IMR-90 (cell line): ENCODE measurements at regions not wholly inside any gene's neighbourhood (a gene's known extent, or its start where the extent isn't known, plus 50 kb on each side); places are given as distances from the start of the nearest gene placed in this dataset.

ENCODE experiments used
- CTCF ChIP-seq: conservative IDR thresholded peaks from 2 replicates; pipeline ENCODE4 v1.5.1; 2012; ENCODE audit warnings: mild to moderate bottlenecking, low read depth, low read length, improper control_type of control experiment
- POLR2A ChIP-seq: IDR thresholded peaks from 2 replicates; pipeline ENCODE4 v1.6.1; 2012; ENCODE audit warnings: mild to moderate bottlenecking, low read depth, low read length
- SMC3 ChIP-seq: fragments of 150-350 bp; IDR thresholded peaks from 2 replicates; pipeline ENCODE4 v1.6.1; 2016; ENCODE audit warnings: low read depth, mild to moderate bottlenecking, antibody characterized with exemption, low read length, moderate library complexity

GRCh38 chr12:47023311-47023710, 56.1 kb upstream of the PCED1B start:
- no peak for TF ChIP-seq CTCF
- no peak for TF ChIP-seq SMC3
- TF ChIP-seq POLR2A: no peak
